Left ventricle myocardium inferior (tissue), 1 donor: ENCODE measurements at regions not wholly inside any gene's neighbourhood (a gene's known extent, or its start where the extent isn't known, plus 50 kb on each side); places are given as distances from the start of the nearest gene placed in this dataset.

Source experiments
- DNase-seq: peaks from one replicate; pipeline ENCODE4 v3.0.0-alpha.2; 2020
- H3K27ac ChIP-seq: fragments of 200-600 bp; replicated peaks from 2 replicates; pipeline ENCODE4 v1.8.0; 2021
- H3K27me3 ChIP-seq: fragments of 200-600 bp; 2 replicates; pipeline ENCODE4 v1.8.0; 2021; ENCODE audit warnings: low read depth
- H3K36me3 ChIP-seq: fragments of 200-600 bp; 2 replicates; pipeline ENCODE4 v1.8.0; 2021
- H3K4me1 ChIP-seq: fragments of 200-600 bp; 2 replicates; pipeline ENCODE4 v1.8.0; 2021
- H3K4me3 ChIP-seq: fragments of 200-600 bp; 2 replicates; pipeline ENCODE4 v1.8.0; 2021; ENCODE audit warnings: mild to moderate bottlenecking, moderate library complexity
- H3K9me3 ChIP-seq: fragments of 200-600 bp; replicated peaks from 2 replicates; pipeline ENCODE4 v1.8.0; 2021
- CTCF ChIP-seq: fragments of 200-600 bp; IDR thresholded peaks from 2 replicates; pipeline ENCODE4 v1.8.0; 2021; ENCODE audit warnings: antibody characterized with exemption, mild to moderate bottlenecking, borderline replicate concordance
- intact Hi-C: fragments of 100-400 bp; cut with micrococcal nuclease; formaldehyde crosslinking; loops from one replicate; pipeline ENCODE4 v1.11.0; 2022
- donor health status: DM: no; HTN: yes; CAD: no; lungs with severe emphysema.

GRCh38 chr19:23523863-23524262 lies 128.6 kb upstream of the ZNF91 start:
- TF ChIP-seq CTCF = no peak
- intact Hi-C loops = no loop called here
- H3K36me3 ChIP-seq = no peaks in the 10 kb centered on the region
- H3K27ac ChIP-seq = peak overlapping the region; percentile 62
- DNase-seq = no peak
- peaks cover 14% of the 10 kb centered on the region for H3K4me1 ChIP-seq
- peaks cover 18% of the 10 kb centered on the region for H3K9me3 ChIP-seq
- H3K27me3 ChIP-seq = no peaks in the 10 kb centered on the region
- no peak overlapping the region for H3K4me3 ChIP-seq

- no peak for DNase-seq
- no peak overlapping the region for H3K27ac ChIP-seq
- TF ChIP-seq CTCF = no peak
- peaks cover 25% of the 10 kb centered on the region for H3K4me1 ChIP-seq
- H3K9me3 ChIP-seq = peaks cover 4% of the 10 kb centered on the region
- H3K27me3 ChIP-seq = no peaks in the 10 kb centered on the region
- no peak overlapping the region for H3K4me3 ChIP-seq
- no peaks in the 10 kb centered on the region for H3K36me3 ChIP-seq
- intact Hi-C loops = no loop called here
Measured at GRCh38 chr19:23522431-23522830, 127.2 kb upstream of the ZNF91 start.

- Histone ChIP-seq H3K4me1 (peaks cover 25% of the 10 kb centered on the region), H3K36me3 (no peaks in the 10 kb centered on the region), H3K9me3 (no peaks in the 10 kb centered on the region), H3K27me3 (no peaks in the 10 kb centered on the region), H3K27ac (no peak overlapping the region), H3K4me3 (no peak overlapping the region)
- no peak for DNase-seq
- intact Hi-C loops = no loop called here
- TF ChIP-seq CTCF = no peak
Measured at GRCh38 chr19:23521471-23521870, 126.2 kb upstream of the ZNF91 start.

GRCh38 chr19:23520441-23520840 lies 125.2 kb upstream of the ZNF91 start:
- TF ChIP-seq CTCF = no peak
- DNase-seq = no peak
- intact Hi-C loops = no loop called here
- peaks cover 24% of the 10 kb centered on the region for H3K4me1 ChIP-seq
- no peaks in the 10 kb centered on the region for H3K9me3 ChIP-seq
- no peak overlapping the region for H3K4me3 ChIP-seq
- H3K27me3 ChIP-seq = no peaks in the 10 kb centered on the region
- H3K27ac ChIP-seq = no peak overlapping the region
- H3K36me3 ChIP-seq = no peaks in the 10 kb centered on the region

- no peaks in the 10 kb centered on the region for H3K27me3 ChIP-seq
- DNase-seq = no peak
Measured at GRCh38 chr19:23519031-23519430, 123.8 kb upstream of the ZNF91 start.

More at GRCh38 chr19:23519031-23519430, 123.8 kb upstream of the ZNF91 start:
- Histone ChIP-seq H3K4me1 (peaks cover 21% of the 10 kb centered on the region), H3K9me3 (no peaks in the 10 kb centered on the region), H3K27ac (no peak overlapping the region), H3K4me3 (no peak overlapping the region), H3K36me3 (no peaks in the 10 kb centered on the region)
- intact Hi-C loops = no loop called here
- TF ChIP-seq CTCF = no peak
